HUES64 (cell line): ENCODE measurements at regions not wholly inside any gene's neighbourhood (a gene's known extent, or its start where the extent isn't known, plus 50 kb on each side); places are given as distances from the start of the nearest gene placed in this dataset.

Source experiments
- H3K27ac ChIP-seq: 2 replicates; pipeline ENCODE4 v1.7.0; 2013; ENCODE audit warnings: low read depth, low read length, inconsistent platforms
- H3K27me3 ChIP-seq: 2 replicates; pipeline ENCODE4 v1.6.1; 2013; ENCODE audit warnings: mild to moderate bottlenecking, low read length; ENCODE audit not compliant: insufficient read depth
- H3K36me3 ChIP-seq: 2 replicates; pipeline ENCODE4 v1.6.1; 2013; ENCODE audit warnings: mild to moderate bottlenecking, low read length; ENCODE audit not compliant: insufficient read depth
- H3K4me1 ChIP-seq: 2 replicates; pipeline ENCODE4 v1.6.1; 2013; ENCODE audit warnings: mild to moderate bottlenecking, low read length, moderate library complexity; ENCODE audit not compliant: insufficient read depth
- H3K4me3 ChIP-seq: 2 replicates; pipeline ENCODE4 v1.5.1; 2013; ENCODE audit warnings: mild to moderate bottlenecking, low read length, moderate library complexity
- H3K9ac ChIP-seq: 2 replicates; pipeline ENCODE4 v1.6.1; 2013; ENCODE audit warnings: mild to moderate bottlenecking, low read depth, low read length
- H3K9me3 ChIP-seq: 2 replicates; pipeline ENCODE4 v1.6.1; 2013; ENCODE audit warnings: low read depth, low read length; ENCODE audit not compliant: insufficient read depth
- whole genome bisulfite sequencing: fragments of 150-250, 120-280 bp; methylation state at CpG from one replicate; pipeline ENCODE4 v1.1.7; 2013; ENCODE audit warnings: missing lambda C conversion rate; 5-methylcytosine and 5-hydroxymethylcytosine counted together

DNA sequence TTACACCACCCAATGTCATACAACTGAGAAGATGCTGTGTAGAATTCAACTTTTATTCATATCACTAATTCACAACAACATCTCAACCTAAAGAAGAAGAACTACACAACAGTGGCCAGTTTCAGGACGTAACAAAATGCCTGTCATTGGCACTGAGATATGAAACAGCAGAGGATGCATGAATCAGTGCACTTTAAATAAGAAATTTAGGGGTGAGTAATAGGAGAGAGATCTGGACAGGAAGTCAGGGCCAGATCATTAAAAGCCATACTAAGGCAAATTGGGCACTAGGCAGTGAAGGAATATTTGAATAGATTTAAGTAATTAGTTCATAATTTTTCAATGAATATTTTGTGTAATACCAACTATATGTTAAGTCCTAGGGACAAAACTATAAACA is 510.5 kb downstream of the PLPP3 start:
- Histone ChIP-seq H3K4me1 (no peaks in the 10 kb centered on the region), H3K27me3 (no peaks in the 10 kb centered on the region), H3K9ac (no peak overlapping the region), H3K9me3 (no peaks in the 10 kb centered on the region), H3K27ac (no peak overlapping the region), H3K36me3 (no peaks in the 10 kb centered on the region), H3K4me3 (no peak overlapping the region)
- WGBS: 93% methylated on average over 1 of the region's 1 CpG

- 87% methylated on average over 6 of the region's 6 CpGs for WGBS
Observed at GRCh38 chr1:56068210-56068609, 511.2 kb downstream of the PLPP3 start.

DNA sequence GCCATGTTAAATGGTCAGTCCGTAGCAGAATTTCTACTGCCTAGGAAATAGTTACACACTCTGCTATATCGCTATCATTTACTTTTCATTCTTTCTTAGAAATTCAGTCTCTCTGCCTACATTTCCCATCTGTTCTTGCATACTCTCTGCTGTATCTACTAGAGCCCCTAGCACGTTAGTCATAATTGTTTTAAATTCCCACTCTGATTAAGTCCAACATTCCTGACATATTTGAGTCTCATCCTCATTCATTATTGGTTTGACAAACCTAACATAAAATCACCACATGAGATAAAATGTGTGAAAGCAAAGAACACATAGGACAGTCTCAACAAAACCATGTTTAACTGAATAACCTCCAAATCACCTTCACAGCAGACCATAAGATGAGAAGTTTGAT is 513.6 kb downstream of the PLPP3 start:
- Histone ChIP-seq H3K4me1 (no peaks in the 10 kb centered on the region), H3K27me3 (no peaks in the 10 kb centered on the region), H3K9ac (no peak overlapping the region), H3K4me3 (no peak overlapping the region), H3K27ac (no peak overlapping the region), H3K9me3 (no peaks in the 10 kb centered on the region), H3K36me3 (no peaks in the 10 kb centered on the region)
- WGBS: 74% methylated on average over 3 of the region's 3 CpGs

More at GRCh38 chr1:56068210-56068609, 511.2 kb downstream of the PLPP3 start:
- H3K4me1 ChIP-seq: no peaks in the 10 kb centered on the region
- no peaks in the 10 kb centered on the region for H3K9me3 ChIP-seq
- no peaks in the 10 kb centered on the region for H3K27me3 ChIP-seq
- H3K27ac ChIP-seq: no peak overlapping the region
- H3K9ac ChIP-seq: no peak overlapping the region
- no peak overlapping the region for H3K4me3 ChIP-seq
- H3K36me3 ChIP-seq: no peaks in the 10 kb centered on the region

- H3K27me3 ChIP-seq: no peaks in the 10 kb centered on the region
Observed at GRCh38 chr1:56064705-56065104, 514.7 kb downstream of the PLPP3 start.

GRCh38 chr1:56063461-56063860 is 515.9 kb downstream of the PLPP3 start:
- WGBS: 92% methylated on average over 4 of the region's 4 CpGs
- Histone ChIP-seq H3K27ac (no peak overlapping the region), H3K9ac (no peak overlapping the region), H3K9me3 (no peaks in the 10 kb centered on the region), H3K36me3 (no peaks in the 10 kb centered on the region), H3K4me3 (no peak overlapping the region), H3K27me3 (no peaks in the 10 kb centered on the region), H3K4me1 (no peaks in the 10 kb centered on the region)

More at GRCh38 chr1:56064705-56065104, 514.7 kb downstream of the PLPP3 start:
- no peaks in the 10 kb centered on the region for H3K9me3 ChIP-seq
- H3K4me1 ChIP-seq: no peaks in the 10 kb centered on the region
- no peaks in the 10 kb centered on the region for H3K36me3 ChIP-seq
- no peak overlapping the region for H3K27ac ChIP-seq
- 97% methylated on average over 2 of the region's 3 CpGs for WGBS
- H3K4me3 ChIP-seq: no peak overlapping the region
- H3K9ac ChIP-seq: no peak overlapping the region

GRCh38 chr1:56062625-56063024 is 516.7 kb downstream of the PLPP3 start:
- 91% methylated on average over 4 of the region's 4 CpGs for WGBS
- Histone ChIP-seq H3K4me3 (no peak overlapping the region), H3K9me3 (no peaks in the 10 kb centered on the region), H3K27me3 (no peaks in the 10 kb centered on the region), H3K36me3 (no peaks in the 10 kb centered on the region), H3K27ac (no peak overlapping the region), H3K4me1 (no peaks in the 10 kb centered on the region), H3K9ac (no peak overlapping the region)

GRCh38 chr1:56061824-56062223 is 517.5 kb downstream of the PLPP3 start:
- Histone ChIP-seq H3K9me3 (no peaks in the 10 kb centered on the region), H3K27me3 (no peaks in the 10 kb centered on the region), H3K4me3 (no peak overlapping the region), H3K9ac (no peak overlapping the region), H3K36me3 (no peaks in the 10 kb centered on the region), H3K27ac (no peak overlapping the region), H3K4me1 (no peaks in the 10 kb centered on the region)

GRCh38 chr1:56060906-56061305 is 518.5 kb downstream of the PLPP3 start:
- Histone ChIP-seq H3K9ac (no peak overlapping the region), H3K27me3 (no peaks in the 10 kb centered on the region), H3K9me3 (no peaks in the 10 kb centered on the region), H3K4me3 (no peak overlapping the region), H3K27ac (no peak overlapping the region), H3K36me3 (no peaks in the 10 kb centered on the region), H3K4me1 (no peaks in the 10 kb centered on the region)
- WGBS: 70% methylated on average over 1 of the region's 1 CpG

DNA sequence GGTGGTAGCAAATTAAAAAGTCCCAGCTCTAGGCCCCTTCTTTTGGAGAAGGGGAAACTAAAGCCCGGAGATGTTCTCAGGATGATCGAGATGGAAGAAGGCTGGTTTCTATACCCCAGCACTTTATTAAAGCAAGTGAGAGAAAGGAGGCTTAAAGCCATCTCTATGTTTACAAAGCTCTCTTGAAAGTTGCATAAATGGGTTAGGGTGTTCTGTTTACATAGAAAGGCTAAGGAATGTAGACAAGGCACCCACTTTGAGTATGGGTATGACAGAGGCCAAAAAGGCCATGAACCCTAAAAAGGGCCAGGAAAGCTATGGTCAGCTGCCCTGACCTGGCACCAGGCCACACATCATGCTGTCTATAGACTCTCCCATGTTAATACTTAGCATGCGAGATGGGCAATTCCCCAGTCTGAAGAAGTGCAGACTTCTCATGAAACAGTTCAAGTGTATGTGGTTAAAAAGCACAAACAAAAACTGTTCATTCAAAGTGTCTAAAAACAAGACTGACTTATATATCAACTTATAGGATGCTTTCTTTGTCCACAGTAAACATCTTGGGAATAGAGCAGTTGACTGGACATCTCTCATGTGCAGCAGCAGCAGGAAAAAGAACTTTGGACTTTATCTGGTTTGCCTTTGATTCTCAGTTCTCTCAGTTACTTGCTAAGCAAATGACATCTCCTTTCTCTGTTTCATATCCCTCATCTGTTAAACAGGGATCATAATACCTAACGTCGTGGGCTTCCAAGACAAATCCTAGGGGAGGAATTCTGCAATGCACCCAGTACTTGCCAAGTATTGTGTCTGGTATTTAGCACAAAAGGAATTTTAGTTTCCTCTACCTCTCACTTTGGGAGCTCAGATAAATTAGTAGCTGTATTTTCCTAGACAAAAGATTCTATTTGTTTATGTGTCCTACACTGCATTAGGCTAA is 521.6 kb downstream of the PLPP3 start:
- Histone ChIP-seq H3K36me3 (no peaks in the 10 kb centered on the region), H3K27ac (no peak overlapping the region), H3K4me1 (no peaks in the 10 kb centered on the region), H3K27me3 (no peaks in the 10 kb centered on the region), H3K9ac (no peak overlapping the region), H3K9me3 (no peaks in the 10 kb centered on the region), H3K4me3 (no peak overlapping the region)
- 90% methylated on average over 5 of the region's 5 CpGs for WGBS

DNA sequence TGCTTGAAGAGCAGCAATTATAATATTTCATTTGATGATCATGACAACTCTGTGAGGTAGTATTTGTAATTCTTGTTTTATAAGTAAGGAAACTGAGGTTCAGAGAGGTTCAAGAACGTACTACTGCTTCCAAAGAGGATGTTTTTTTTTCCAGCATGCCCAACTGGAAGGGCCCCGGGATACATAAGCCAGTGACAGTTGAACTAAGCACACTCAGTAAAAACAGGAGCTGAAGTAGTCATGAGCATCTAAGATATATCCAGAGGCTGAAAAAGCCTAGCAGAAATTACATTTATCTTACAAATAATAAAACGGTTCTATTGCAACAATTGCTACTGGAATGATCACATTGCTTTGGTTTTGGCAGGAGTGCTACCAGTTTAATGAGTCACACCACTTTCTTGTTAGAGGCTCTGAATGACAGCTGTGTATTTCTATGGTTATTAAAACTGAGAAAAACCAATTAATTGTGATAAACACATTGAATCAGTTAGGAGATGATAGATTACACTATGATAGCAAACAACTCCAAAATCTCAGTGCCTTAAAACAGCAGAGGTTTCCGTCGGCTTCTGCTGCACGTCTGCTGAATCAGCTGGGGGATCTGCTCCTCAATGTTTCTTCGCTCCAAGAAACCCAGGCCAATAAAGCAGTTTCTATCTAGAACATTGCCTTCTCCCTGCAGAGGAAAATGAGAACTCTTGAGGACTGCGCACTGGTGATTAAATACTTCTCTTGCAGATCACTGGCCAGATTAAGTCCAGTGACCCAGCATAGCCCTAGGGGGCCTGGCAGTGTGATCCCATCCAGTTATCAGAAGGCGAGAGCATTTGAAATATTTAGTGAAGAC is 522.7 kb downstream of the PLPP3 start:
- Histone ChIP-seq H3K4me3 (no peak overlapping the region), H3K9me3 (no peaks in the 10 kb centered on the region), H3K27ac (no peak overlapping the region), H3K4me1 (no peaks in the 10 kb centered on the region), H3K9ac (0 out of 2 replicates have a peak overlapping the region, but pooled peaks have one; percentile 0), H3K36me3 (no peaks in the 10 kb centered on the region), H3K27me3 (no peaks in the 10 kb centered on the region)
- WGBS: 93% methylated on average over 9 of the region's 9 CpGs

DNA sequence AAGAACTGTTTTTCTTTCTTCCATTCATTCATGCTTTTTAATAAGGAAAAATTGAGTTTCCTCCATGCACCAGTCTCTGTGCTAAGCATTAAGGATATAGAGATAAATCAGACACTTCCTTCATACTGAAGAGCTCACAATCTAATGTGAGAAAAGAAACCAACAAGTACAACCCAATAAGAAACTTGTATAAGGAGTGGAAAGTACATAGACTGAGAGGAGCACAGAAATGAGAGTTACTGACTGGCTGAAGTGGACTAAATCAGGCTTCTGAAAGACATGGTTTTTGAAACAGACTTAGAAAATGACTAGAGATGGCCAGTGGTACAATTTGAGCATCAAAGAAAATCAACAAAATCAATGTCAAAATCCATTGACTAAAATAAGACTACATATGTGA is 524.4 kb downstream of the PLPP3 start:
- Histone ChIP-seq H3K27me3 (no peaks in the 10 kb centered on the region), H3K4me3 (no peak overlapping the region), H3K36me3 (no peaks in the 10 kb centered on the region), H3K9me3 (no peaks in the 10 kb centered on the region), H3K9ac (no peak overlapping the region), H3K27ac (no peak overlapping the region), H3K4me1 (no peaks in the 10 kb centered on the region)
